CD1c-positive myeloid dendritic cell (primary cell): ENCODE measurements at regions not wholly inside any gene's neighbourhood (a gene's known extent, or its start where the extent isn't known, plus 50 kb on each side); places are given as distances from the start of the nearest gene placed in this dataset.

Experiments
- DNase-seq: peaks from one replicate; pipeline ENCODE4 v3.0.0-alpha.2; 2016; ENCODE audit errors: extremely low spot score

DNA sequence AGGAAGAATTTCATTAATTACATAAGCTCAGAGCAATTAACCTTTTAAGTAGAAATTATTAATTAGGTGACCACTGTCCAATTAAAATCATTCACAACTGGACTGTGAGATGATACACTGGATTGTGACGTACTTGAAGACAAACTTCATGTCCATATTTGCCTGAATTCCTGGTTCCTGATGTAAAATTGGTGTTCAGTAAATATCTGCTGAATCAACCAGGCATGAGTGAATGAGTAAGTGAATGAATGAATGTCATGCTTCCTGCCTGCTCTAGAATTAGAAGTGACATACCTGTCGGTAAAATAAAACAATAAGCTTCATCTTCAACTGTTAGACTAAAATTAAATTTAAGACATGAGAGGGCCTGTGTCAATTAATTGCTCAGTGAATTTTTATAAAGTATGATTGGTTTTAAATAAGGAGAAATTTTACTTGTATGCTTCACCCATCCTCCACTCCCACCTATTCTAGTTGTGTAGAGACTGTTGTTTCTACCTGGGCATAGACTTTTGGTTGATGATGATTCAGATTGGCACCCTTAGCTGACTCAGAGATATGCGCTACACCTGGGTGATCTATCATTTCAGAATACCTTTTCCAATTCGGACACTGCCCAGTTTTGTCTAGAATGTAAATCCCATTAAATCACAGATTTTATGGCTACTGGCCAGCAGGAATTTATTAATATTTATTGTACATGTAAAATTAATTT is 56.9 kb upstream of the PTGS2 start:
- no peak for DNase-seq

- DNase-seq = no peak
Observed at GRCh38 chr1:186735463-186735862, 55.2 kb upstream of the PTGS2 start.

GRCh38 chr1:186730951-186731729 is 50.9 kb upstream of the PTGS2 start:
- peak; percentile 10 for DNase-seq
